PC-9 (cell line): ENCODE measurements at regions not wholly inside any gene's neighbourhood (a gene's known extent, or its start where the extent isn't known, plus 50 kb on each side); places are given as distances from the start of the nearest gene placed in this dataset.
"Not testable (repeated sequence)": the region's sequence is repeated elsewhere in the genome, so short reads cannot be mapped to it uniquely, and the experiment has no call there.

Experiments used
- BruUV-seq: library from RNA; stranded (reverse); fragments of 400-500 nt; replicated peaks from 2 replicates; lab custom pipeline; 2021; lab: Mats Ljungman, UMichigan
- CTCF ChIA-PET: fragments of 300-600 bp; sonication (Branson Sonifier 250); formaldehyde crosslinking; loops from one replicate; lab custom pipeline; 2022; ENCODE audit warnings: antibody characterized with exemption; lab: Charles Lee
- POLR2A ChIA-PET: fragments of 300-600 bp; sonication (Branson Sonifier 250); formaldehyde crosslinking; loops from one replicate; lab custom pipeline; 2022; ENCODE audit warnings: antibody characterized with exemption; ENCODE audit not compliant: unreplicated experiment; lab: Charles Lee
- DNase-seq, 2 experiments: peaks; one replicate each; pipeline versions ENCODE4 v3.0.0 to v3.0.0-alpha.2; 2015 to 2022; ENCODE audit warnings: mixed read lengths in 1 of 2
- H2AFZ ChIP-seq: fragments of 200-600 bp; sonication (generic); 2 replicates; pipeline ENCODE4 v1.8.1; 2017; ENCODE audit warnings: antibody characterized with exemption
- H3F3A ChIP-seq: fragments of 200-600 bp; sonication (generic); 2 replicates; pipeline ENCODE4 v1.8.1; 2017; ENCODE audit warnings: antibody characterized with exemption, mild to moderate bottlenecking, low read depth; ENCODE audit not compliant: insufficient read depth
- H3K27ac ChIP-seq: fragments of 200-600 bp; sonication (generic); 2 replicates; pipeline ENCODE4 v1.6.1; 2016; ENCODE audit warnings: mixed run types
- H3K27me3 ChIP-seq: fragments of 200-600 bp; sonication (generic); 2 replicates; pipeline ENCODE4 v1.6.1; 2016; ENCODE audit warnings: low read depth, mixed run types; ENCODE audit not compliant: insufficient read depth
- H3K36me3 ChIP-seq: fragments of 200-600 bp; sonication (generic); 2 replicates; pipeline ENCODE4 v1.6.1; 2016; ENCODE audit warnings: low read depth, mixed run types
- H3K4me1 ChIP-seq: fragments of 200-600 bp; sonication (generic); replicated peaks from 2 replicates; pipeline ENCODE4 v1.6.1; 2016; ENCODE audit warnings: mixed run types; ENCODE audit not compliant: insufficient read depth
- H3K4me2 ChIP-seq: fragments of 200-600 bp; sonication (generic); 2 replicates; pipeline ENCODE4 v1.6.1; 2017; ENCODE audit warnings: mixed run types
- H3K4me3 ChIP-seq: fragments of 200-600 bp; sonication (generic); 2 replicates; pipeline ENCODE4 v1.6.1; 2016; ENCODE audit warnings: mixed run types
- H3K79me2 ChIP-seq: fragments of 200-600 bp; sonication (generic); 2 replicates; pipeline ENCODE4 v1.6.1; 2017; ENCODE audit warnings: low read depth, mixed run types
- H3K9me2 ChIP-seq: fragments of 200-600 bp; sonication (generic); 2 replicates; pipeline ENCODE4 v1.8.1; 2017; ENCODE audit warnings: mild to moderate bottlenecking; ENCODE audit not compliant: insufficient read depth
- H3K9me3 ChIP-seq: fragments of 200-600 bp; sonication (generic); 2 replicates; pipeline ENCODE4 v1.8.1; 2016; ENCODE audit warnings: low read depth; ENCODE audit not compliant: insufficient read depth
- H4K20me1 ChIP-seq: fragments of 200-600 bp; sonication (generic); 2 replicates; pipeline ENCODE4 v1.8.1; 2017; ENCODE audit not compliant: insufficient read depth
- EZH2 ChIP-seq: fragments of 200-600 bp; sonication (generic); IDR thresholded peaks from 2 replicates; pipeline ENCODE4 v1.8.0; 2017; ENCODE audit warnings: antibody characterized with exemption, low read depth
- intact Hi-C: fragments of 100-400 bp; cut with micrococcal nuclease; formaldehyde crosslinking; loops from one replicate; pipeline ENCODE4 v1.10.0; 2022; ENCODE audit not compliant: unreplicated experiment
- TF ChIP-seq, protein P1 (sequence below): fragments of 200-600 bp; sonication (generic); conservative IDR thresholded peaks from 2 replicates; pipeline ENCODE4 v1.6.1; 2017; ENCODE audit warnings: mixed run types, antibody characterized with exemption, mild to moderate bottlenecking, moderate library complexity

DNA sequence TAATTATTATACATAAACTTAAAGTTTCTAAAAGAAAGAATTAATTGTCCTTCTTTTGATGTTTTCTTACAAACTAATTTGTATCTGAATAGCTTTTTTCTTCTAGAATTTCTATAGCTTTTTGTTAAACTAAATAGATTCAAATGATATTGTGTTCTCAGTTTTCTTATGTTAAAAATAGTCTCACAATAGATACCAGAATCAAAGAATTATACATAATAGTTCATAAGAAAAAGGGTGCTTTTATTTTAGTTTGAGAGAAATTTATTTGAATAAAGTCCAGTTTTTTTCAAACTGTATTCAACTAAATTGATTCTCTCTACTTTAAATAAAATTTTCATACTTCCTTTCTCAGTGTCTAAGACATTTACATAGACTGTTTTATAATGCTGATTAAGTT is 274.8 kb downstream of the SEMA3D start:
- Histone ChIP-seq H3K9me2 (no peaks in the 10 kb centered on the region), H3F3A (no peaks in the 10 kb centered on the region), H3K4me3 (no peak overlapping the region), H3K79me2 (no peaks in the 10 kb centered on the region), H3K4me1 (no peaks in the 10 kb centered on the region; the same call in 1 of the 2 replicates), H4K20me1 (no peaks in the 10 kb centered on the region), H3K36me3 (no peaks in the 10 kb centered on the region), H2AFZ (no peak overlapping the region), H3K9me3 (peaks cover 4% of the 10 kb centered on the region; the same call in 1 of the 2 replicates), H3K4me2 (no peak overlapping the region), H3K27ac (no peak overlapping the region), H3K27me3 (no peaks in the 10 kb centered on the region)
- TF ChIP-seq, protein P1, sequence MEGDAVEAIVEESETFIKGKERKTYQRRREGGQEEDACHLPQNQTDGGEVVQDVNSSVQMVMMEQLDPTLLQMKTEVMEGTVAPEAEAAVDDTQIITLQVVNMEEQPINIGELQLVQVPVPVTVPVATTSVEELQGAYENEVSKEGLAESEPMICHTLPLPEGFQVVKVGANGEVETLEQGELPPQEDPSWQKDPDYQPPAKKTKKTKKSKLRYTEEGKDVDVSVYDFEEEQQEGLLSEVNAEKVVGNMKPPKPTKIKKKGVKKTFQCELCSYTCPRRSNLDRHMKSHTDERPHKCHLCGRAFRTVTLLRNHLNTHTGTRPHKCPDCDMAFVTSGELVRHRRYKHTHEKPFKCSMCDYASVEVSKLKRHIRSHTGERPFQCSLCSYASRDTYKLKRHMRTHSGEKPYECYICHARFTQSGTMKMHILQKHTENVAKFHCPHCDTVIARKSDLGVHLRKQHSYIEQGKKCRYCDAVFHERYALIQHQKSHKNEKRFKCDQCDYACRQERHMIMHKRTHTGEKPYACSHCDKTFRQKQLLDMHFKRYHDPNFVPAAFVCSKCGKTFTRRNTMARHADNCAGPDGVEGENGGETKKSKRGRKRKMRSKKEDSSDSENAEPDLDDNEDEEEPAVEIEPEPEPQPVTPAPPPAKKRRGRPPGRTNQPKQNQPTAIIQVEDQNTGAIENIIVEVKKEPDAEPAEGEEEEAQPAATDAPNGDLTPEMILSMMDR = no peak
- TF ChIP-seq EZH2 = no peak
- intact Hi-C loops = no loop called here
- no TSS peak for BruUV-seq
- ChIA-PET POLR2A (no interaction called here), CTCF (no interaction called here)
- no peak for DNase-seq

DNA sequence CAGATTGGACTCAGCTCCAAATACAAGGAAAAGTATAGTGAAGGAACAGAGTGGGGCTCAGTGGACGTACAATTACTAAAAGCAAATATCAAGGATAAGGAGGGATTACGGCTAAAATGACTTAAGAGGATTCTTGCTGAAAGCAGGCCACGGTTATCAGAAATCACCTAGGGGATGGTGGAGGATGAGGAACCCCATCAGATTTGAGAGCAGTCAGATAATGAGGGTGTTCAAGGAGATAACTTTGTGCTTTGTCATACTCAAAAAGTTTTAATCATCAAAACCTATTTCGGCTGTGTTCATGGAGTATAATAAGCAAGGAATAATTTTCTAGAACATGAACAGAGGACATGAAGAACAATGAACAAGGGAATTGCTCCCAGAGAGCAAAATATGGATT is 275.8 kb downstream of the SEMA3D start:
- Histone ChIP-seq H2AFZ (no peak overlapping the region), H3K9me3 (peaks cover 4% of the 10 kb centered on the region; the same call in 1 of the 2 replicates), H3K36me3 (no peaks in the 10 kb centered on the region), H4K20me1 (no peaks in the 10 kb centered on the region), H3K4me1 (no peaks in the 10 kb centered on the region; the same call in 1 of the 2 replicates), H3K79me2 (no peaks in the 10 kb centered on the region), H3F3A (no peaks in the 10 kb centered on the region), H3K27me3 (no peaks in the 10 kb centered on the region), H3K4me3 (no peak overlapping the region), H3K27ac (no peak overlapping the region), H3K9me2 (no peaks in the 10 kb centered on the region), H3K4me2 (no peak overlapping the region)
- no peak for DNase-seq
- intact Hi-C loops = no loop called here
- no peak for TF ChIP-seq EZH2
- TF ChIP-seq, protein P1 = no peak
- POLR2A ChIA-PET = no interaction called here
- BruUV-seq = no TSS peak
- CTCF ChIA-PET = no interaction called here

DNA sequence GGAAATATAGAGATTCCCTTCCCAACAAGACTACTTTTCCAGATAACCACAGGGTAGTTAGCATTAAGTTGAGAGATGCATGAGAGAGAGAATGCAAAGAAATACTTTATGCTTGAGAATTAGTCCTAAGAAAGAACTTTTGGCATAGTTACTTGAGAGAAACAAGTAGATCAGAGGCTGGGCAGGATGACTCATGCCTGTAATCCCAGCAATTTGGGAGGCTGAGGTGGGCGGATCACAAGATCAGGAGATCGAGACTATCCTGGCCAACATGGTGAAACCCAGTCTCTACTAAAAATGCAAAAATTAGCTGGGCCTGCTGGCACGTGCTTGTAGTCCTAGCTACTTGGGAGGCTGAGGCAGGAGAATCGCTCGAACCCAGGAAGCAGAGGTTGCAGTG is 276.5 kb downstream of the SEMA3D start:
- H3K36me3 ChIP-seq, H3K27ac ChIP-seq, H3K9me3 ChIP-seq, H3K4me1 ChIP-seq, BruUV-seq, H3K4me2 ChIP-seq, H3F3A ChIP-seq, DNase-seq, H3K4me3 ChIP-seq, H2AFZ ChIP-seq, intact Hi-C loops, H4K20me1 ChIP-seq, CTCF ChIA-PET, POLR2A ChIA-PET, H3K9me2 ChIP-seq, H3K27me3 ChIP-seq, H3K79me2 ChIP-seq: not testable (repeated sequence)

DNA sequence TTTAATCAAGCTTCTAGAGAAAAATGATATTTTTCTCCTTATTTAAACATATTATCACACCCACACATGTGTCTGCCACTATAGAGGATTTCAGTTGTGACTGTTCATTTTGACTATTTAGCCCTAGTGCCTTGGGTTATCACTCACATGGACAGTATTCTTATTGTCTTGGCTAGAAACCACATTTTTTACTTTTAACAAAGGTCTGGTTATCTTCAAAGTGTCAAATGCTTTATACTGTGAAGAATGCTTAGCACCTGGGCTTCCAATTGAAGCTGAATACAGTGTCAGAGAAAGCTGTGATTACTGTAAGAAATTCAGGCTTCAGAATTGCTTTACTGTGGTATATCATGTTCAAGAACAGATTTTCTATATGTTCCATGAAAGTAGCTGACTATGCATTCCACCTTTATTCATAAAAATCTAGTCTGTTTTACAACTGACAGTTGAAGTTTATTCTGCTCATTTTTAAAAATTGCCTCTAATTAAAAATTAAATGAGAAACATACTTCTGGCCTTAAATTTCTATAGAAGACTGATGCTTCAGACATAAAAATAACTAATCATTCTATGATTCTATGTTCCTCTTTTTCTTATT is 278.6 kb downstream of the SEMA3D start:
- BruUV-seq = no TSS peak
- Histone ChIP-seq H3K27me3 (no peaks in the 10 kb centered on the region), H3K36me3 (no peaks in the 10 kb centered on the region), H3K4me1 (no peaks in the 10 kb centered on the region; the same call in 1 of the 2 replicates), H3K27ac (no peak overlapping the region), H3F3A (no peaks in the 10 kb centered on the region), H2AFZ (no peak overlapping the region), H3K4me3 (no peak overlapping the region), H3K4me2 (no peak overlapping the region), H4K20me1 (no peaks in the 10 kb centered on the region), H3K79me2 (no peaks in the 10 kb centered on the region), H3K9me3 (peaks cover 4% of the 10 kb centered on the region; the same call in 1 of the 2 replicates), H3K9me2 (no peaks in the 10 kb centered on the region)
- no peak for TF ChIP-seq EZH2
- no peak for DNase-seq
- ChIA-PET CTCF (no interaction called here), POLR2A (no interaction called here)
- intact Hi-C loops = no loop called here
